ENCODE measurements at regions not wholly inside any gene's neighbourhood (a gene's known extent, or its start where the extent isn't known, plus 50 kb on each side); places are given as distances from the start of the nearest gene placed in this dataset.

DNA sequence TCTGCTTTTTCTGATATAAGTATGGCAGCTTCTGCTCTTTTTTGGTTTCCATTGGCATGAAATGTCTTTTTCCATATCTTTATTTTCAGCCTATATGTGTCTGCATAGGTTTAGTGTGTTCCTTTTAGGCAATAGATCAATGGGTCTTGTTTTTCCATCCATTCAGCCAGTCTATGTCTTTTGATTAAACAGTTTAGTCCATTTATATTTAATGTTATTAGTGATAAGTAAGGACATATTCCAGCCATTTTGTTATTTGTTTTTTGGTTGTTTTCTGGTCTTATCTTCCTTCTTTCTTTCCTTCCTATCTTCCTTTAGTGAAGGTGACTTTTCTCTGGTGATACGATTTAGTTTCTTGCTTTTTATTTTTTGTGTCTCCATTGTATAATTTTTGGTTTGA is 101.3 kb upstream of the LRRC3B start:
- 92% methylated on average over 1 of the region's 1 CpG for WGBS
- no peak overlapping the region for H3K27ac ChIP-seq (ENCODE audit: low read depth in 1 of 2, low read length in 1 of 2)
- no peak for DNase-seq (ENCODE audit: low read depth in 6 of 9, low spot score in 9 of 9)
- peaks cover 0 to 7% of the 10 kb centered on the region in 2 donors for H3K9me3 ChIP-seq (ENCODE audit: control insufficient read depth in 2 of 2, insufficient read depth in 1 of 2, low read length in 1 of 2)
- no peaks in the 10 kb centered on the region for H3K27me3 ChIP-seq (ENCODE audit: control insufficient read depth in 2 of 2, insufficient read depth in 1 of 2, low read length in 1 of 2)
- H3K36me3 ChIP-seq (ENCODE audit: control insufficient read depth in 2 of 2, insufficient read depth in 2 of 2, low read length in 1 of 2), result no peaks in the 10 kb centered on the region
- no peaks in the 10 kb centered on the region for H3K4me1 ChIP-seq (ENCODE audit: control insufficient read depth in 2 of 2, insufficient read depth in 2 of 2, low read length in 2 of 2)
- H3K4me3 ChIP-seq (ENCODE audit: low read length in 2 of 2), result no peak overlapping the region

GRCh38 chr3:26522919-26523318 is 99.7 kb upstream of the LRRC3B start:
- Histone ChIP-seq H3K27ac (ENCODE audit: low read depth in 1 of 2, low read length in 1 of 2) (no peak overlapping the region), H3K4me3 (ENCODE audit: low read length in 2 of 2) (no peak overlapping the region), H3K9me3 (ENCODE audit: control insufficient read depth in 2 of 2, insufficient read depth in 1 of 2, low read length in 1 of 2) (no peaks in the 10 kb centered on the region), H3K27me3 (ENCODE audit: control insufficient read depth in 2 of 2, insufficient read depth in 1 of 2, low read length in 1 of 2) (no peaks in the 10 kb centered on the region), H3K36me3 (ENCODE audit: control insufficient read depth in 2 of 2, insufficient read depth in 2 of 2, low read length in 1 of 2) (no peaks in the 10 kb centered on the region), H3K4me1 (ENCODE audit: control insufficient read depth in 2 of 2, insufficient read depth in 2 of 2, low read length in 2 of 2) (no peaks in the 10 kb centered on the region)
- WGBS, result 91% methylated on average over 1 of the region's 1 CpG
- no peak for DNase-seq (ENCODE audit: low read depth in 6 of 9, low spot score in 9 of 9)

DNA sequence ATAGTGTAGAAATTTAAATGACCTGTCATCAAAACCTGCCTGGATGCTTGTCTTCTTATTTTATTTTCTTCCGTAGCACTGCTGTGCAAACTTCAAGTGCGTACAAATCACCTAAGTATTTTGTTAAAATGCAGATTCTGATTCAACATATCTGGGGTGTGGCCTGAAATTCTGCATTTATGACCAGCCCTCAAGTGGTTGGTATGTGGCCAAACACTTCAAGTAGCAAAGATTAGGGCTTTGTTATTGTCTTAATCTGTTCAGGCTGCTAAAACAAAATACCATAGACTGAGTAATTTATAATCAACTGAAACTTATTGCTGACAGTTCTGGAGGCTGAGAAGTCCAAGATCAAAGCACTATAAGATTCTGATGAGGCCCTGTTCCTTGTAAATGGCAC is 97.6 kb upstream of the LRRC3B start:
- 98% methylated on average over 2 of the region's 2 CpGs for WGBS
- no peak overlapping the region for H3K4me3 ChIP-seq (ENCODE audit: low read length in 2 of 2)
- H3K27me3 ChIP-seq (ENCODE audit: control insufficient read depth in 2 of 2, insufficient read depth in 1 of 2, low read length in 1 of 2), result no peaks in the 10 kb centered on the region
- H3K36me3 ChIP-seq (ENCODE audit: control insufficient read depth in 2 of 2, insufficient read depth in 2 of 2, low read length in 1 of 2), result no peaks in the 10 kb centered on the region
- no peak for DNase-seq (ENCODE audit: low read depth in 6 of 9, low spot score in 9 of 9)
- H3K27ac ChIP-seq (ENCODE audit: low read depth in 1 of 2, low read length in 1 of 2), result no peak overlapping the region
- no peaks in the 10 kb centered on the region for H3K9me3 ChIP-seq (ENCODE audit: control insufficient read depth in 2 of 2, insufficient read depth in 1 of 2, low read length in 1 of 2)
- no peaks in the 10 kb centered on the region for H3K4me1 ChIP-seq (ENCODE audit: control insufficient read depth in 2 of 2, insufficient read depth in 2 of 2, low read length in 2 of 2)

- H3K27me3 ChIP-seq (ENCODE audit: control insufficient read depth in 2 of 2, insufficient read depth in 1 of 2, low read length in 1 of 2), result no peaks in the 10 kb centered on the region
- H3K9me3 ChIP-seq (ENCODE audit: control insufficient read depth in 2 of 2, insufficient read depth in 1 of 2, low read length in 1 of 2), result peaks cover 2 to 6% of the 10 kb centered on the region in 2 donors
- DNase-seq (ENCODE audit: low read depth in 6 of 9, low spot score in 9 of 9), result no peak
- no peaks in the 10 kb centered on the region for H3K36me3 ChIP-seq (ENCODE audit: control insufficient read depth in 2 of 2, insufficient read depth in 2 of 2, low read length in 1 of 2)
- no peaks in the 10 kb centered on the region for H3K4me1 ChIP-seq (ENCODE audit: control insufficient read depth in 2 of 2, insufficient read depth in 2 of 2, low read length in 2 of 2)
- no peak overlapping the region for H3K27ac ChIP-seq (ENCODE audit: low read depth in 1 of 2, low read length in 1 of 2)
- no peak overlapping the region for H3K4me3 ChIP-seq (ENCODE audit: low read length in 2 of 2)
- WGBS, result 46% methylated on average over 2 of the region's 2 CpGs
Observed at GRCh38 chr3:26535151-26535550, 87.4 kb upstream of the LRRC3B start.

DNA sequence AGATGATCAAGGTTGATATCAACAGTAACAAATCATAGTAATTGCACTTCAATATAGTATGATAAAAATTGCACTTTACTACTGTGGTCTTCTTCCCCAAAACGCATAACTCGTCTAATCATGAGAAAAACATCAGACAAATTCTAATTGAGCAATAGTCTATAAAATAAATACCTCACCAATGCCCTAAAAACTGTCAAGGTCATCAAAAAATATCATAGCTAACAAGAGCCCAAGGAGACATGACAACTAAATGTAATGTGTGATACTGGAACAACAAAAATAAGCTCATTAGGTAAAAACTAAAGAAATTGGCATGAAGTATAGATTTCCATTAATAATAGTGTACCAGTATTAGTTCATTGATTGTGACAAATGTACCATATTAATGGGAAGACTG is 85.6 kb upstream of the LRRC3B start:
- Histone ChIP-seq H3K4me3 (ENCODE audit: low read length in 2 of 2) (no peak overlapping the region), H3K36me3 (ENCODE audit: control insufficient read depth in 2 of 2, insufficient read depth in 2 of 2, low read length in 1 of 2) (no peaks in the 10 kb centered on the region), H3K9me3 (ENCODE audit: control insufficient read depth in 2 of 2, insufficient read depth in 1 of 2, low read length in 1 of 2) (peaks cover 2 to 6% of the 10 kb centered on the region in 2 donors), H3K27ac (ENCODE audit: low read depth in 1 of 2, low read length in 1 of 2) (no peak overlapping the region), H3K27me3 (ENCODE audit: control insufficient read depth in 2 of 2, insufficient read depth in 1 of 2, low read length in 1 of 2) (no peaks in the 10 kb centered on the region), H3K4me1 (ENCODE audit: control insufficient read depth in 2 of 2, insufficient read depth in 2 of 2, low read length in 2 of 2) (no peaks in the 10 kb centered on the region)
- 93% methylated on average over 2 of the region's 2 CpGs for WGBS
- DNase-seq (ENCODE audit: low read depth in 6 of 9, low spot score in 9 of 9), result no peak

GRCh38 chr3:26550413-26550812 is 72.2 kb upstream of the LRRC3B start:
- Histone ChIP-seq H3K4me1 (ENCODE audit: control insufficient read depth in 2 of 2, insufficient read depth in 2 of 2, low read length in 2 of 2) (no peaks in the 10 kb centered on the region), H3K27me3 (ENCODE audit: control insufficient read depth in 2 of 2, insufficient read depth in 1 of 2, low read length in 1 of 2) (no peaks in the 10 kb centered on the region), H3K36me3 (ENCODE audit: control insufficient read depth in 2 of 2, insufficient read depth in 2 of 2, low read length in 1 of 2) (no peaks in the 10 kb centered on the region), H3K9me3 (ENCODE audit: control insufficient read depth in 2 of 2, insufficient read depth in 1 of 2, low read length in 1 of 2) (no peaks in the 10 kb centered on the region), H3K4me3 (ENCODE audit: low read length in 2 of 2) (no peak overlapping the region), H3K27ac (ENCODE audit: low read depth in 1 of 2, low read length in 1 of 2) (no peak overlapping the region)
- DNase-seq (ENCODE audit: low read depth in 6 of 9, low spot score in 9 of 9), result no peak
- WGBS, result 71% methylated on average over 1 of the region's 1 CpG

DNA sequence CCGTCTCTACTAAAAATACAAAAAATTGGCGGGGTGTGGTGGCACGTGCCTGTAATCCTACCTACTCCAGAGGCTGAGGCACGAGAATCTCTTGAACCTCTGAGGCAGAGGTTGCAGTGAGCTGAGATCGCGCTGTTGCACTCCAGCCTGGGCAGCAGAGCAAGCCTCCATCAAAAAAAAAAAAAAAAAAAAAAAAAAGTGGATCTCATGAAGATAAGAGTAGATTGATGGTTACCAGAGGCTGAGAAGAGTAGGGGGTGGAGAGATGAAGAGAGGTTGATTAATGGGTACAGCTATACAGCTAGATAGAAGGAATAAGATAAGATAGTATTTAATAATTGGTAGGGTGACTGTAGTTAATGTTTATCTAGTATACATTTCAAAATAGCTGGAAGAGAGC is 65.9 kb upstream of the LRRC3B start:
- Histone ChIP-seq H3K27me3 (ENCODE audit: control insufficient read depth in 2 of 2, insufficient read depth in 1 of 2, low read length in 1 of 2) (no peaks in the 10 kb centered on the region), H3K27ac (ENCODE audit: low read depth in 1 of 2, low read length in 1 of 2) (no peak overlapping the region), H3K9me3 (ENCODE audit: control insufficient read depth in 2 of 2, insufficient read depth in 1 of 2, low read length in 1 of 2) (no peaks in the 10 kb centered on the region), H3K36me3 (ENCODE audit: control insufficient read depth in 2 of 2, insufficient read depth in 2 of 2, low read length in 1 of 2) (no peaks in the 10 kb centered on the region), H3K4me3 (ENCODE audit: low read length in 2 of 2) (no peak overlapping the region), H3K4me1 (ENCODE audit: control insufficient read depth in 2 of 2, insufficient read depth in 2 of 2, low read length in 2 of 2) (no peaks in the 10 kb centered on the region)
- DNase-seq (ENCODE audit: low read depth in 6 of 9, low spot score in 9 of 9), result no peak
- WGBS, result 89% methylated on average over 6 of the region's 6 CpGs

DNA sequence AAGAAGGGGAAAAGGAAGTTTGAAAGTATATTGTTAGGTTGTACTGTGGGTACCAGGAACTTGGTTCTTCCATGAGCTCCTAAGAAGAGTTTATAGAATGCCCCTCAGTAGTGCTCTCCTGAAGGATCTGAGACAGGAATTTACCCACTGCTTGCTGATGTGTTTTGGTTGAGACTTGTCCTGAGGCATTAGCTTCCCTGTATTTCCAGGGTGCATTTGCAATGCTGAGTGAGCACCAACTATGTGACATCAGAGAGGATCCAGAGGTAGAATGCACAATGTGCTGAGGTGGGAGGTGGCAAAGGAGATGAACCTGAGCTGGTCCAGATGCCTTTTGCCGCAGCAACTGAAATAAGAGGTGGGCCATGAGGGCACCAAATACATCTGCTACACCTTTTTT is 64.3 kb upstream of the LRRC3B start:
- Histone ChIP-seq H3K9me3 (ENCODE audit: control insufficient read depth in 2 of 2, insufficient read depth in 1 of 2, low read length in 1 of 2) (no peaks in the 10 kb centered on the region), H3K4me1 (ENCODE audit: control insufficient read depth in 2 of 2, insufficient read depth in 2 of 2, low read length in 2 of 2) (no peaks in the 10 kb centered on the region), H3K27ac (ENCODE audit: low read depth in 1 of 2, low read length in 1 of 2) (no peak overlapping the region), H3K4me3 (ENCODE audit: low read length in 2 of 2) (no peak overlapping the region), H3K27me3 (ENCODE audit: control insufficient read depth in 2 of 2, insufficient read depth in 1 of 2, low read length in 1 of 2) (no peaks in the 10 kb centered on the region), H3K36me3 (ENCODE audit: control insufficient read depth in 2 of 2, insufficient read depth in 2 of 2, low read length in 1 of 2) (no peaks in the 10 kb centered on the region)
- no peak for DNase-seq (ENCODE audit: low read depth in 6 of 9, low spot score in 9 of 9)
- WGBS, result 97% methylated on average over 1 of the region's 1 CpG

DNA sequence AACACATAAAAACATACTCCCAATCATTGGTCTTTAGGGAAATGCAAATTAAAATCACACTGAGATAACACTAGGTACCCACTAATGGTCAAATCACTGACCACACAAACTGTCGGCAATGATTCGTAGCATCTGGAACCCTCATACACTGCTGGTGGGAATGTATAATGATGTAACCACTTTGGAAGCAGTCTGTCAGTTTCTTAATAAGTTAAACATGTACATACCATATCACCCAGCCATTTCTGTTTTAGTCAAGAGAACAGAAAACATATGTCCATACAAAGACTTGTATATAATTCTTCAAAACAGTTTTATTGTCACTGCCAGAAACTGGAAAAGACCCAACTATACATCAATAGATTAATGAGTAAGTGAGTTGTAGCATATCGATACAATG is 63.3 kb upstream of the LRRC3B start:
- no peaks in the 10 kb centered on the region for H3K9me3 ChIP-seq (ENCODE audit: control insufficient read depth in 2 of 2, insufficient read depth in 1 of 2, low read length in 1 of 2)
- H3K4me1 ChIP-seq (ENCODE audit: control insufficient read depth in 2 of 2, insufficient read depth in 2 of 2, low read length in 2 of 2), result no peaks in the 10 kb centered on the region
- DNase-seq (ENCODE audit: low read depth in 6 of 9, low spot score in 9 of 9), result no peak
- WGBS, result 96% methylated on average over 3 of the region's 3 CpGs
- no peaks in the 10 kb centered on the region for H3K36me3 ChIP-seq (ENCODE audit: control insufficient read depth in 2 of 2, insufficient read depth in 2 of 2, low read length in 1 of 2)
- H3K27ac ChIP-seq (ENCODE audit: low read depth in 1 of 2, low read length in 1 of 2), result no peak overlapping the region
- no peak overlapping the region for H3K4me3 ChIP-seq (ENCODE audit: low read length in 2 of 2)
- H3K27me3 ChIP-seq (ENCODE audit: control insufficient read depth in 2 of 2, insufficient read depth in 1 of 2, low read length in 1 of 2), result no peaks in the 10 kb centered on the region

- Histone ChIP-seq H3K9me3 (ENCODE audit: control insufficient read depth in 2 of 2, insufficient read depth in 1 of 2, low read length in 1 of 2) (no peaks in the 10 kb centered on the region), H3K27ac (ENCODE audit: low read depth in 1 of 2, low read length in 1 of 2) (no peak overlapping the region), H3K36me3 (ENCODE audit: control insufficient read depth in 2 of 2, insufficient read depth in 2 of 2, low read length in 1 of 2) (no peaks in the 10 kb centered on the region), H3K4me3 (ENCODE audit: low read length in 2 of 2) (no peak overlapping the region), H3K4me1 (ENCODE audit: control insufficient read depth in 2 of 2, insufficient read depth in 2 of 2, low read length in 2 of 2) (no peaks in the 10 kb centered on the region), H3K27me3 (ENCODE audit: control insufficient read depth in 2 of 2, insufficient read depth in 1 of 2, low read length in 1 of 2) (no peaks in the 10 kb centered on the region)
- no peak for DNase-seq (ENCODE audit: low read depth in 6 of 9, low spot score in 9 of 9)
- 93% methylated on average over 1 of the region's 1 CpG for WGBS
Observed at GRCh38 chr3:26560081-26560480, 62.5 kb upstream of the LRRC3B start.

All from thymus (tissue), 11 donors.